NB4 (cell line): ENCODE measurements at regions not wholly inside any gene's neighbourhood (a gene's known extent, or its start where the extent isn't known, plus 50 kb on each side); places are given as distances from the start of the nearest gene placed in this dataset.

ENCODE experiments used
- CTCF ChIP-seq: IDR thresholded peaks from one replicate; pipeline ENCODE4 v1.5.1; 2012; ENCODE audit warnings: low read depth, low read length
- MAX ChIP-seq: IDR thresholded peaks from 2 replicates; pipeline ENCODE4 v1.6.1; 2011; ENCODE audit warnings: low read depth, low read length
- POLR2A ChIP-seq: IDR thresholded peaks from 2 replicates; pipeline ENCODE4 v1.6.1; 2011; ENCODE audit warnings: mild to moderate bottlenecking; ENCODE audit not compliant: insufficient read length; ENCODE audit errors: extremely low read depth

- no peak for TF ChIP-seq CTCF
- TF ChIP-seq POLR2A, result no peak
- no peak for TF ChIP-seq MAX
Measured at GRCh38 chrX:10352536-10352935, 195.8 kb downstream of the CLCN4 start.
